Urothelium cell line (cell line): ENCODE measurements at regions not wholly inside any gene's neighbourhood (a gene's known extent, or its start where the extent isn't known, plus 50 kb on each side); places are given as distances from the start of the nearest gene placed in this dataset.

ENCODE experiments used
- DNase-seq: peaks from one replicate; pipeline ENCODE4 v3.0.0; 2011; ENCODE audit warnings: low spot score, mixed read lengths
- FAIRE-seq: peaks from 2 replicates; lab custom pipeline; 2011; peaks lifted over from hg19 to GRCh38; lab: Jason Lieb, UNC

DNA sequence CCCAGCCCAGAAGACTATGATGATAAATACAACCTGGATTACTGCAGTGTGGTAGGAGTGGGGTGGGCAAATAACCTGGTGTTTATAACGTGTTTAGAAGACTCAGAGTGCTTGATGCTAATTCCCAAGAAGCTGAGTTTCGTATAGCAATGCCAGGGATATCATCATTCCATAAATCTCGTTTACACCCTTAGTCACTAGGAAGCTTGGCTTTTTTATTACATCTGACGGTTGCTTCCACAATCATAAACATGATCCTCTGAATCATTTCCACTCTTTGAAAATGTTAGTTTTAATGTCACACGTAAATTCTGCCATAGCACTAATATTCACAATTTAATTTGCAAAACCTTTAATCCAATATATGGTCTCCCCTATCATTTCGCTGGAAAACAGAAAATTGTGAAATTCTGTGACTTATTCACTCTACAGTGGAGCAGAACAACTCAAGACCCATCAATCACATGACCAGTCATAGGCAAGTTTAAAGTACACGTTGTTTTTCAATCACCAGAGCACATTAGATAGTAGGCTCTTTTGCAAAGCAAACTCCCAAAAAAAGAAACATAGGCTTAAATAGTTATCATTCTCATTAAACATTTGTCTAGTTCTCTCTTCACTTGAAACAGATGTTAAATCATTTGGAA lies 321.0 kb downstream of the LTN1 start:
- no peak for FAIRE-seq
- no peak for DNase-seq

DNA sequence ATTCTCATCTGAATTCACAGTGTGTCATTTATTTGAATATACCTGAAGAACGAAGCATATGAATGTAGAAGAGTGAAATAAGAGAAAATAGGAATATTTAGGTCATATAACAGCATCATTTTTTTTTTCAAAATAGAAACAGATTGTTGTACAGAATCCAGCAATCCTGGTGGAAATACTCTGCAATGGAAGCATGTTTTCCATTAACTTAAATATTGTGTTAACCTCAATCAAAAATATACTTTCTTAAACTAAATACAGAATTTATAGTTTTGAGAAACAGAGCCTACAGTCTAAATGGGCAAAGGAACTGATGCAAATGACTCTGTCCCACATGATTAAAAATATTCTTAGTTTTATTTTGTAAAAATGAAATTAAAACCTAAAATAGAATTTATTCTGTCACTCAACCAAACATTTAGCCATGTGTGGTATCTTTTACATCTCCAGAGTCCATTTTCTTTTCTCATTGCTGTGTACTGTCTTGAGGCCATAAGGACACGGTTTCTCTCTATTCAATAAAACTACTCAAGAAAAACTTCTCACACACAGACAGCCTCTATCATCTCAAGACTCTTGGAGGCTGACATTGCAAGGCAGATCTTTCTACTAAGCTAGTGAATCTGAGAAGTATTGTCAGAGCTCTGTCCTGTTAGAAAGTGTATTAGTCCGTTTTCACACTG lies 322.6 kb downstream of the LTN1 start:
- DNase-seq (no peak), FAIRE-seq (no peak)

DNA sequence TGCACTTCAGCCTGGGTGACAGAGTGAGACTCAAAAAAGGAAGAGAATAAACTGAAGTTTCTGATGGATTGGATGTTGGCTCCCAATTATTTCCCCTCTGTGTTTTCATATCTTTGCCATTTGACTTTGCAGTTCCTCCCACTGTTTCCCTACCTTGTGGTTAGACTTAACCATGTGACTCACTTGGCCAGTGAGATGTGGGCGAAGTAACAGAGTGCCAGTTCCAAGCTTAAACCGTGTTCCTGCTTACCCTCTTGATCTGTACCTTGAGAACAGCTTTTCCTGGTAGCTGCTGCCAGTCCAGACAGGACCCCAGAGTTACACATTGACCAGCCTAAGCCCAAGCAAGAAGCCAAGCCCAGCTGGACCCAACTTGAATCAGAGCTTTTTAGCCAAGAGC lies 323.4 kb downstream of the LTN1 start:
- DNase-seq (no peak), FAIRE-seq (no peak)

DNA sequence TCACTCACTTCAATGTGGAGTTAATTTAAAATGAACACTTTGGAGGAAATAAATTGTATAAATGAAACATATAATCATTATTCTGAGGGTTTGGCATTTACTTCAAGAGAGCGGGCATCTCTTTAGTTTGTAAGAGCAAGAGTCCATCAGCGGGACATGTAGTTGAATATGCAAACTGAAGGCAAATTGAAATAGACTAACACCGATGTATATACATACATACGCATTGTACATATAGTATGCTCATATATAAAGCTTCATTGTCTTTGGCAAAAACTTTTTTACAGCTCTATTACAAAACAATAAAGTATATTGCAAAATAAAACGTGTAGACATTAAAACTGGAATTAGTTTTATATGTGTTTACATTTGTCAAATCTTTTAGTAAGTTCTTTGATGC lies 328.9 kb downstream of the LTN1 start:
- DNase-seq (no peak), FAIRE-seq (no peak)

DNA sequence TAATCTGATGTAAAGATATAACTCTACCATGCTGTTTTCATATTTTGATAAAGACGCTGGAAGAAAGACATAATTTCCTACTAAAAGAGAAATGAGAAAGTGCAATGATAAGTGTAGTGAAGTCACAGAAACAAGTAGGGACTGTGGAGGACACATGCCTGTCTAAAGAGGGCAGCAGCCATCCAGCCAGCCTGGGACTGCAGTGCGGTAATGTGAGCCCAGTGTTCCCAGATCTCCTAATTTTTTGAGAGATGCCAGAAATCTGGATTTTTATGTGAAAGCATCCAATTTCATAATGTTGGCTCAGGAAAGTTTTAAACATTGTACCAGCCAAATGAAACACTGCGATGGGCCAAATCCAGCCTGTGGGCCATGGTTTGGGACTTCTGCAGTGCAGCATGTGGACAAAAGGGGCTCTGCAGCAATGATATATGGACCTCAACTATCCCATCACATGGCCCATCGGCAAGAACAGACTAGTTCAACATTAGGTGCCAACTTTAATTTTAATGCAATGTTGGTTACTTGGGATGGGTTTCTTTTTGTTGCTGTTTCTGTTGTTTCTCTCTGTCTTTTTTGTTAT lies 329.5 kb downstream of the LTN1 start:
- DNase-seq (no peak), FAIRE-seq (no peak)

DNA sequence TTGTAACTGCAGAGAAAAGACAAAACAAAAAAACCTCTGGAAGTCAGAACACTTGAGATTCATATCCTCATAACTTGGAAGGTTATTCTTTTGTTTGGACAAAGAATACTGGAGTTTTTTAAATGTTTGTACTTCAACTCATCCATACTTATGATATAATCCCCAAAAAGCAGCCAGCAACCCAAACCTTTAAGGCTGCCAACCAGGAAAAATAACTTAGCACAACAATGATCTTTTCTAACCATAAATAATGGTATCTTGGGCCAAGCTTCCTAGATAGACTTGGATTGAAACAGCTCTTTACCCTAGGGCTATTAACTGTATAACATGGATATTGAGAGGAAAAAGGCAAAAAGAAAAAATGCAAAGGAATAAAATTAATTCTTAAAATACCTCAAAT lies 335.1 kb downstream of the LTN1 start:
- DNase-seq (no peak), FAIRE-seq (no peak)

DNA sequence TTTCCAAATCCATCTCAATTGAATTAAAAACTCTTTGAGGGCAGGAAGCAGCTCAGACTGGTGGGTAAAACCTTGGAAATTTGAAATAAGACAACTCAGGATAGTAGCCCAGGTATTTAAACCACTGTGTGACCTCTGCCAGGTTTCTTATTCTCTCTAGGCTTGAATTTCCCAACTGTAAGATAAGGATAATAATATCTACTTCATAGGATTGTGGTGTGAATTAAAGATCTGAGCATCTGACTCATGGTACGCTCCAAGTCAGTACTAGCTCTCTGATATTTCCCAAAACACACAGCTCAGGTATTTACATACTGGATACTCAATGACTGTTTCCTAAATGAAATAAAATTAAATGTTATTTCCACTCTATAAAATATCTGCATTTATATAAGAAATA lies 337.2 kb downstream of the LTN1 start:
- DNase-seq (no peak), FAIRE-seq (no peak)

DNA sequence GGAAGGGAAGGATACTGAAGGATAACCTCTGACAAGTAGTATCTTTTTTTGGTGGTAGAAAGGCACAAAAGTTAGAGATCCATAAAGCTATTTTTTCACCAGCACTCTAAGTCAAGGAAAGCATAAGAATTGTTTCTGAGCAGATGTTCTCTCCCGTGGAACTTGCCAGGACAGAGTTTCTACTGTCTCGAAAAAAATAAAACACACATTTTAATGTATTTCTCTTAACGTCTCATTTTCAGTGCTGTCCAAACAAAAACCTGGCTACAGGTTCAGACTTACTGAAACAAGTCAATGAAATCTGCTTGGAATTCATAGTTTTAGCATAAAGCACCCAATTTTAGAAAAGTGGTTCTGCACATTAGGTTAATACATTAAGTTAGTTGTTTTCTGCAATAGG lies 338.3 kb downstream of the LTN1 start:
- no peak for FAIRE-seq

DNA sequence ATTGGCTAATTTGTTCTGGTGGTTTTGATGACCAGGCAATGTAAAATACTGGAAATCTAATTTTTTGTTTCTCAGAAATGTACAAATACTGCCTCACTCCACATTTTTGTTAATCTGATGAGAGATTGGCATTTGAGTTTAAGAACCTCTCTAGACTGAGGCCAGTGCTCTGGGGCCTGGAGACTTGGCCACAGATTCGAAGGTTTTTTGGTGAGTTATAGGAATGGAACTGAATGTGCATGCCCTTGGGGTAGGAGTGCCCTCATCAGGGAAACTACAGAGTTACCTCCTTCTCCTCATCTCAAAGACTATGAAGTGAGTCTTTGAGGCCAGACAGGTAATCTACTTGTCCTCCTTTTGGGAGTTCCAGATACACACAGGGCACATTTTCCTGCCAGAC lies 347.9 kb downstream of the LTN1 start:
- no peak for DNase-seq
- no peak for FAIRE-seq

More for the DNA sequence above, 338.3 kb downstream of the LTN1 start:
- no peak for DNase-seq

DNA sequence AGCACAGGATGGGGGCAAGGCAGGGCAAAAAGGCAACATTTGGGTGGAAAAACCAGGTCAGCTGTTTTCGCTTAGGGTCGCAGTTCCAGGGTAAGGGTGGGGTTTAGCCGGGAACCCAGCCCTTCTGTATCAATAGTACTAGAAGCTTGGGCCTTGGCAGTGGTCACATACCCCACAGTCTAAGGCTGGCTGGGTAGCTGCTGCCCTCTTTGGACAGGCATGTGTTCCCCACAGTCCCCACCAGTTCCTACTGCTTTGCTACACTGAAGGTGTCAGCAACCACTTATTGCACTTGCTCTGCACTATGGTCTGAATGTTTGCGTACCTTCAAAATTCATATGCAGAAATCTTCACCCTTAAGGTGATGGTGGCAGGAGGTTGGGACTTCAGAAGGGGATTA lies 349.8 kb downstream of the LTN1 start:
- DNase-seq (no peak), FAIRE-seq (peak; percentile 61)

DNA sequence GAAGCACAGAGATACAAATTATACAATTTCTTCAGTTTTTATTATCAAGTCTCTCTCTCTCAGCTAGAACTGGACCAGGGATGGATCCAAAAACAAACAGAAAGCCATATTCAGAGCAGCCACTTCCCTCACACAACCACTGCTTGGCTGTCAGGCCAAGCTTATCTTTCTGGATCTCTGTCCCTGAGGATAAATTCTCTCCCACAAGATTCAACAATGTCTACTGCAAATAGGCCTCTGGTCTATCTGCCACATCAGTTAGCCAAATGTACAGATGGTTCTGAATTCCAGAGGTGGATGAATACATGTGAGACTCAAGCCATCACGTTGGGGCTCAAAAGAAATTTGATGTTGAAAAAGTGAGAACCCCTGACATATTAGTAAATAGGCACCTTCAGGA lies 350.9 kb downstream of the LTN1 start:
- no peak for FAIRE-seq

DNA sequence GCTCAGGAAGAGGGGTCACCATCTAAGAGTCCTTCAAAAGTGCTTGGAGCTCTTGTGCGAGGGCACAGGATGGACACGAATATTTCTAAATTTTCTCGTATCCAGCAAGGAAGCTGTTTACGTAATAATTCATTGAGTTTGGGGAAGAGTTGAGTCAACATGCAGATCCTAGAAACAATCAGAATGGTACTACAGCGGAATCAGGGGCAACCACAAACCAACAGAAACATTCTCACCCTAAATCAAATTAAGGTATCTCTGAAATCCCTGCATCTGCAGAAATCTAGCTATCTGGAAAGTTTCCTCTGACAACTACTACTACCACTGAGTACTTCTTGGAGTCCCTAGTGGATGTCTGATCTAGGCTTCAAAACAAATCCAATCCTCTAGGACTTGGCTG lies 352.4 kb downstream of the LTN1 start:
- DNase-seq (no peak), FAIRE-seq (no peak)

More for the DNA sequence above, 350.9 kb downstream of the LTN1 start:
- DNase-seq = no peak

DNA sequence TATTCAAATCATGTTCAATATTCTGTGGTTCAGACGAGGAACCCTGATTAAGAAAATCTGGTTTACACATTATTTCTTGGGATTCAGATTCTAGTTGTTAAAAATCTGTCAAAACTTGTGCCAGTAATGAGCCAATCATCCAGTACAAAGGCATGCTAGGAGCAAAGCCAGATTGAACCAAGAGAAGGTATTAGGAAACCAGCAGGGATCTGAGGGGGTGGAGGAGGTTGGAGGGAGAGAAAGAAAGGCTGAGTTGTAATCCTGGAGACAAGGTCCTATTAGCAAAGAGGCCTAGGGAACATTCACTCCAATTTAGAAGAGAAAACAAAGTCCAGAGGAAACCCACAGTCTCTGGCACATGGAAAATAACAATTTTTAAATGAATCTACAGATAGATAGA lies 352.9 kb downstream of the LTN1 start:
- FAIRE-seq (no peak), DNase-seq (no peak)

DNA sequence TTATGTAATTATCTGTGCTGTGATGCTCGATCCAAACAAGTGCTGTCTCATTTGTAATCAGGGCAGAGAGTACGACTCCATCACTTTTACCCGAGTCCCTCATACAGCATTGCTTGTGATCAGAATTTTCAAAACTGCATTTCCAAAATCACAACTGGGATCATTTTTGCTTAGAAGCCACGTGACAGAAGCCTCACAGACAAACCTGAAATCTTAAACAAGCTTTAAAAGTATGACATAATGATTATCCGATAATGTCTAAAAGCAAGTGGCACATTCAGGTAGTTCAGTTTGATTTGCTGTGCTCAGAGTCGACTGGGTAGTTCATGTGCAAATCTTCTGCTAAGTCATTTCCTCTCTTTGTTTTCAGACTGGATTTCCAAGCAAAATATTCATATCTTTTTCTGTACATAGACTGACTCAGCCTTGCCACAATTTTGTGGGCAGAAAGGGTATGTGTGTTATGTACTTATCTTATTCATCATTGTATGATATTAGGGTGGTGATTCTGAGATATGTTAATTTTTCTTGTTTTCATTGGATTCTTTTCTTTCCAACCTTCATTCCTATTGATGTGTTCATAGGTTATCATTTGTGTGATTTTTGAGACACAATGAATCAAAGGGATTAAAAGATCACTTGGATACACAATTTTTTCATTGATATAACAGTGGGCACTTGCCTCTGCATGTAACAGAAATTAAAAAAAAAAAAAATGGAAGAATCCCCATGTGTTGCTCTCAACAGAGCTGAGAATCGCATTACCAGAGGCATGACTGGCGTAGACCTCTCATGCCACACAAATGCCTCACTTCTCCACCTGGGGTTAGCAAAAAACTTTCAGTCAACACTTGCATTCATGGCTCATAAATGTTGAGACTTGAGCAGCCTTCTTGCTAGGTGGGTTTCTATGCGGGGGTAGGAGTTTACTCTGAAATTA lies 355.7 kb downstream of the LTN1 start:
- FAIRE-seq (peak; percentile 94), DNase-seq (peak; percentile 69)

DNA sequence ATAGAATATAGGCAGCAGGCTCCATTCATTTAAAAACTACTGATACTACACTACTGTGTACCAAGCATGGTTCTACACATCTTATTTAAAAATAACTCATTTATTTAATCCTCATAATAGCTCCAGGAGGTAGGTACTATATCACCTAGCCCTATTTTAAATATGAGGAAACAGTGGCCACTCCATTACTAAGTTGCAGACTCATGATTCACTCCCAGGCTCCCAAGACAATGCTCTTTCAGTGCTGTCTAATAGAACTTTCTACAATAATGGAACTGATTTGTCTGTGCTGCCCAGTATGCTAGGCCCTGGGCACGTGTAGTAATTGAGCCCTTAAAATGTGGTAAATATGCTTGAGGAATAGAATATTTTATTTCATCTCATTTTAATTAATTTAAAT lies 357.1 kb downstream of the LTN1 start:
- FAIRE-seq (peak; percentile 30), DNase-seq (no peak)

DNA sequence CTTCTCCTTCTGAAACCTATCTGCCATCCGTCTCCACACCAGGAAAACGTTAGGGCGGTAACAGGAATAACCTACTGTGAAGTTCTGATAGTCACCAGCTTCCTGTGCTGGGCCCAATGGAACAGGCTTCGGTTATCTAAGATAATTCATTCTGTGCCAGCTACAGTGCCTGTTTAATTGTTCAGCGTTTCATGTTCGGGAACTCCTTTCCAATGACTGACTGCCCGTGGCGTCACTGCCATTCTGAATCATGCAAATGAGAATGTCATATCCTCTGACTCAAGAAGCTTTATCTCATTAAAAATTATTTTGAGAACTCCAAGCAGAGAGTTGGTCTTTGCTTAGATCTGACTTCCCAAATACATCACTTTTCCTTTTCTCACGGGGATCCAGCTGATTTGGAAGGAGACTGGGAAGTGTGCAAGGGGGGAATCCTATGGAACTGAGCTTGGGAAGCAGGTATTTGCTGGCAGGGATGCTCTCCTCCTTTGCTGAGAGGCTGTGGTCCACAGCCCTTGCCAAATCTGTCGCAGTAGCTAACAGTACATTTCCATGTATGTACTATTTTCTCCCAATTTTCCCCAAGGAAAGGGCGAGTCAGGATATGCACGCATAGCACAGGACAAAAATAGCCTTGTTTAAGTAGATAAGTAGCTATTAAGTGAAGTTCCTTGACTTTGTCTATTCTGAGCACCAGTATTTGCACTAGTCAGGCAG lies 358.7 kb downstream of the LTN1 start:
- FAIRE-seq = peak; percentile 63
- no peak for DNase-seq

DNA sequence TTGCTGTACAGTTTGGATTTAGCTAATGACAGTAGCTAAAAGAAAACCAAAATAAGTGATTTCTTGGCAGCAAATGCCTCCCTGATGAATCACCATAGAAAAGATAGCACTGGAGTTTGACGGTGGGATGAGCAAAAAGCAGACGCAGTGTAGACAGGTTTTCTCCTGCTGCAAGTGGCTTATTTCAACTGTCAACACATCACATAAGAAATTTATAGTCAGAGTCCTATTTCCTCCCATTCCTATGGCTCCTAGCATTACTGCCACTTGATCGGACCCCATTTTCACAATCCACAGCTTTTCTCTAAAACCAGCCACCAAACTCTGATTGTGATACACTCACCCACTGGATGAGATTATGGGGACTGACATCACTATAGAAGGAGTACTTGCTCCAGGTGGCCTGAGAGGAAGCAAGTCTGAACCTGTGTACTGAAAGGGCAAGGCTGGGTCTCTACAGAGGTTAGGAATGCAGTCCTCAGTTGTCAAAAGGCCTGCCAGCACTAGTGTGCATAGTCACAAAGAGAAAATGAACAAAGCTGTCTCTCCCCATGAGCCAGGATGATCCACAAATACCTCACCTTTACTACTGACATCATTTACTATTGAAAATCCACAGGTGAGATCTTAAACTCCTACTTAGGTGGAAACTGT lies 359.8 kb downstream of the LTN1 start:
- DNase-seq = peak; percentile 51
- peak; percentile 92 for FAIRE-seq

DNA sequence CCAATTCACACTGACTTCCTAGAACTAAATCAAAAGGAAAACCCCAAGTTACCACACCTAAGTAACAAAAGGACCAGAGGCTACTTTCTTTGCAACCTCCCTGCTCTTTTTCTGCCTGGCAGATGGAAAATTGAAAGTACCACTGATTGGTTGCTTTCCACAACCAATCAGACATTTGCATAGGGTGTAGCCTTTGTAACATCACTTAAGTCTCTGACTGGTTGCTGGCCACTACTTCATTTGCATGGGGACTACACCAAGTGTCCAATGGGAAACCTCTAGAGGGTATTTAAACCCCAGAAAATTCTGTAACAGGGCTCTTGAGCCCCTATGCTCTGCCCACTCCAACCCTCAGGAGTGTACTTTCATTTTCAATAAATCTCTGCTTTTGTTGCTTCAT lies 365.0 kb downstream of the LTN1 start:
- DNase-seq (no peak), FAIRE-seq (no peak)

DNA sequence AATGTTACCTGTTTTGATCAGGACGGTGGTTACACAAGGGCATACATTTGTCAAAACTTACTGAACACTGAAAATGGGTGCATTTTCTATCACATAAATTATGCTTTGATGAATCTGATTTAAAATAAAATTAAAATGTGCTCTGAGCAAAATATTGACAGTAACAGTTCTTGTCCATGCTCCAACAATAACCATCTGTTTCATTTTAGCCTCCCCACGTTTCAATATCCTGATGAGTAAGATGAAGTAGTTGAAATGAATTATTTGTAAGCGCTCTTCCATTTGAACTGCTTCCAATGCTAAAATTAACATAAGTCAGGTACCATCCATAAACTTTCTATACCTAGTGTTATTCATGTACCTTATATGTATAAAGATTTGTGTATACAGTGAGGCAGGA lies 365.4 kb downstream of the LTN1 start:
- DNase-seq = no peak
- FAIRE-seq = no peak

DNA sequence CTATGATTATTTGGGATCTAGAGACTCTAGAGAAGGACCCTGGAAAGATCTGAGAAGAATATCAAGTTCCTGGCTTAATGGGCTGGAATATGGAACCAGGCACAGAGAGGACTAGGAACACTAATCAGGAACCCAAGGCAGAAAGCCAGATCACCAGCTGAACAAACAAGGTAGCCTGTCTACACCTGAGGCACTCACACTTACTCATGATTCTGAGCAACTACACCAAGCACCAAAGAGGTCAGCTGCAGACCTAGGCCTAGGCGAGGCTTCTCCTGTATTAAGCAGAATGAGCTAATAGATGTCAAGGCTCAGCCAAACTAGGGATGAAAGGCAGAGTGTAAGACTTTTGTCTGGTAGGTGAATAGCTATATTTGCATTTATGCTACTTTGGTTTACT lies 368.1 kb downstream of the LTN1 start:
- no peak for DNase-seq

More for the DNA sequence above, 368.1 kb downstream of the LTN1 start:
- FAIRE-seq = no peak
